H9 (cell line): ENCODE measurements at regions not wholly inside any gene's neighbourhood (a gene's known extent, or its start where the extent isn't known, plus 50 kb on each side); places are given as distances from the start of the nearest gene placed in this dataset.

ENCODE experiments used
- DNase-seq: peaks from one replicate; pipeline ENCODE4 v3.0.0-alpha.2; 2017
- H2AFZ ChIP-seq: one replicate; pipeline ENCODE4 v1.6.1; 2013; ENCODE audit warnings: mild to moderate bottlenecking, low read length, control low read depth, moderate library complexity
- H2AK5ac ChIP-seq: 2 replicates; pipeline ENCODE4 v1.6.1; 2013; ENCODE audit warnings: low read length, control low read depth, mixed read lengths; ENCODE audit not compliant: insufficient read length
- H2BK120ac ChIP-seq: one replicate; pipeline ENCODE4 v1.6.1; 2013; ENCODE audit warnings: low read depth, mild to moderate bottlenecking, low read length, control low read depth, inconsistent platforms; ENCODE audit not compliant: poor library complexity, severe bottlenecking
- H2BK12ac ChIP-seq: 2 replicates; pipeline ENCODE4 v1.6.1; 2013; ENCODE audit warnings: low read length, control low read depth, mixed read lengths, low read depth; ENCODE audit not compliant: insufficient read length
- H2BK15ac ChIP-seq: 2 replicates; pipeline ENCODE4 v1.6.1; 2013; ENCODE audit warnings: low read depth, low read length, control low read depth
- H2BK20ac ChIP-seq: one replicate; pipeline ENCODE4 v1.6.1; 2013; ENCODE audit warnings: low read depth, mild to moderate bottlenecking, low read length, control low read depth, inconsistent platforms; ENCODE audit not compliant: poor library complexity, severe bottlenecking
- H2BK5ac ChIP-seq: 2 replicates; pipeline ENCODE4 v1.6.1; 2013; ENCODE audit warnings: low read length, control low read depth, mixed read lengths; ENCODE audit not compliant: insufficient read length
- H3K14ac ChIP-seq: 2 replicates; pipeline ENCODE4 v1.6.1; 2013; ENCODE audit warnings: low read length, control low read depth; ENCODE audit not compliant: insufficient read depth
- H3K18ac ChIP-seq: 2 replicates; pipeline ENCODE4 v1.6.1; 2013; ENCODE audit warnings: low read depth, mild to moderate bottlenecking, mixed read lengths, low read length, control low read depth; ENCODE audit not compliant: insufficient read length
- H3K23ac ChIP-seq: 2 replicates; pipeline ENCODE4 v1.6.1; 2013; ENCODE audit warnings: low read length, control low read depth, mixed read lengths, low read depth; ENCODE audit not compliant: insufficient read length
- H3K23me2 ChIP-seq: 2 replicates; pipeline ENCODE4 v1.6.1; 2013; ENCODE audit warnings: low read depth, mild to moderate bottlenecking, mixed read lengths, low read length, control low read depth; ENCODE audit not compliant: insufficient read length, poor library complexity, severe bottlenecking
- H3K27ac ChIP-seq: 2 replicates; pipeline ENCODE4 v1.5.1; 2013; ENCODE audit warnings: low read length, control low read depth, mixed read lengths, low read depth; ENCODE audit not compliant: insufficient read length
- H3K27me3 ChIP-seq: 2 replicates; pipeline ENCODE4 v1.6.1; 2013; ENCODE audit warnings: low read length, control low read depth, inconsistent platforms; ENCODE audit not compliant: insufficient read depth
- H3K4ac ChIP-seq: 2 replicates; pipeline ENCODE4 v1.6.1; 2013; ENCODE audit warnings: low read depth, mild to moderate bottlenecking, control low read depth, inconsistent platforms, low read length, moderate library complexity
- H3K4me1 ChIP-seq: 2 replicates; pipeline ENCODE4 v1.6.1; 2013; ENCODE audit warnings: low read length, control low read depth, inconsistent platforms; ENCODE audit not compliant: insufficient read depth
- H3K4me2 ChIP-seq: 2 replicates; pipeline ENCODE4 v1.6.1; 2013; ENCODE audit warnings: low read length, control low read depth, mixed read lengths; ENCODE audit not compliant: insufficient read length, insufficient read depth
- H3K56ac ChIP-seq: 2 replicates; pipeline ENCODE4 v1.6.1; 2013; ENCODE audit warnings: low read depth, mild to moderate bottlenecking, mixed read lengths, low read length, control low read depth; ENCODE audit not compliant: insufficient read length
- H3K79me1 ChIP-seq: 2 replicates; pipeline ENCODE4 v1.6.1; 2013; ENCODE audit warnings: low read depth, mild to moderate bottlenecking, moderate library complexity, low read length, control low read depth, inconsistent platforms; ENCODE audit not compliant: insufficient read depth, poor library complexity, severe bottlenecking
- H3K79me2 ChIP-seq: 2 replicates; pipeline ENCODE4 v1.6.1; 2013; ENCODE audit warnings: low read length, control low read depth, inconsistent platforms; ENCODE audit not compliant: insufficient read depth
- H3K9ac ChIP-seq: 2 replicates; pipeline ENCODE4 v1.6.1; 2013; ENCODE audit warnings: low read length, control low read depth, mixed read lengths; ENCODE audit not compliant: insufficient read length; ENCODE audit errors: extremely low read depth
- H3K9me3 ChIP-seq: one replicate; pipeline ENCODE4 v1.6.1; 2013; ENCODE audit warnings: low read depth, low read length, inconsistent platforms; ENCODE audit not compliant: control insufficient read depth
- H3T11ph ChIP-seq: one replicate; pipeline ENCODE4 v1.6.1; 2013; ENCODE audit warnings: mild to moderate bottlenecking, low read length, control low read depth, inconsistent platforms
- H4K20me1 ChIP-seq: one replicate; pipeline ENCODE4 v1.6.1; 2013; ENCODE audit not compliant: control insufficient read depth, insufficient read length, insufficient read depth
- H4K5ac ChIP-seq: 2 replicates; pipeline ENCODE4 v1.6.1; 2013; ENCODE audit warnings: low read depth, mild to moderate bottlenecking, mixed read lengths, low read length, control low read depth; ENCODE audit not compliant: insufficient read length
- H4K8ac ChIP-seq: replicated peaks from 2 replicates; pipeline ENCODE4 v1.6.1; 2013; ENCODE audit warnings: low read length, control low read depth, mixed read lengths, low read depth; ENCODE audit not compliant: insufficient read length
- H4K91ac ChIP-seq: 2 replicates; pipeline ENCODE4 v1.6.1; 2013; ENCODE audit warnings: low read depth, mild to moderate bottlenecking, moderate library complexity, mixed read lengths, low read length, control low read depth; ENCODE audit not compliant: insufficient read length
- H3K27ac Mint-ChIP-seq, 3 experiments: 2 replicates in 2 of 3; 3 replicates in 1 of 3; pipeline ENCODE4 v1.8.0; 2020 to 2021; ENCODE audit warnings: mixed read lengths in 3 of 3, mild to moderate bottlenecking in 1 of 3, moderate library complexity in 1 of 3
- H3K27me3 Mint-ChIP-seq: 2 replicates; pipeline ENCODE4 v1.8.0; 2021; ENCODE audit warnings: low read depth, mild to moderate bottlenecking, moderate library complexity, mixed read lengths
- H3K36me3 Mint-ChIP-seq, 3 experiments: 2 replicates in 2 of 3; 3 replicates in 1 of 3; pipeline ENCODE4 v1.8.0; 2020 to 2021; ENCODE audit warnings: low read depth in 3 of 3, mixed read lengths in 3 of 3; ENCODE audit not compliant: insufficient read depth in 1 of 3
- H3K4me1 Mint-ChIP-seq, 2 experiments: 2 replicates each; pipeline ENCODE4 v1.8.0; 2020; ENCODE audit warnings: mixed read lengths in 2 of 2
- H3K4me3 Mint-ChIP-seq, 2 experiments: 2 replicates in 1 of 2; 3 replicates in 1 of 2; pipeline ENCODE4 v1.8.0; 2020 to 2021; ENCODE audit warnings: mild to moderate bottlenecking in 2 of 2, mixed read lengths in 2 of 2, moderate library complexity in 1 of 2
- H3K9me3 Mint-ChIP-seq, 2 experiments: 2 replicates in 1 of 2; 3 replicates in 1 of 2; pipeline ENCODE4 v1.8.0; 2020; ENCODE audit warnings: mild to moderate bottlenecking in 2 of 2, mixed read lengths in 2 of 2, moderate library complexity in 1 of 2
- CTCF ChIP-seq: fragments of 200-600 bp; sonication (generic); conservative IDR thresholded peaks from 3 replicates; pipeline ENCODE4 v1.8.0; 2021; ENCODE audit warnings: antibody characterized with exemption, mild to moderate bottlenecking
- WGBS: extraction: QIAGEN DNeasy Blood & Tissue Kit; methylation state at CpG from one replicate; pipeline ENCODE4 v1.1.7; 2013; ENCODE audit warnings: missing lambda C conversion rate, low lambda C conversion rate, mixed read lengths; ENCODE audit not compliant: insufficient read length; ENCODE audit errors: extremely low coverage; 5-methylcytosine and 5-hydroxymethylcytosine counted together

DNA sequence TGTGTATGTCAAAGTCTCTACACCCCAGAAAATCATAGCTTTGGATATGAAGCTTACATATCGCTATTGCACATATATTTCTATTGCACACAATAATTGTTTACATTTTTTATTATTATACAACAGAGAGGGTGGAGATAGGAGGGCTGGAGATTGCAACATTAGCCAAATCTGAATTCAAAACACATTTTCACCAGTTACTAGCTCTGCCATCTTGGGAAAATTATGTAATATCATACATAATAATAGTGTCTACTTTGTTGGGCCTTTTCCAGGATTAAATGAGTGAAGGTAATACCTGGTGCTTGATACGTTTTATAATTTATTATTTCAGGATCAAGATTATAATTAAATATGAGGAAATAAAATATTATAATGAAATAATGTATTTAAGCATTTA, 507.4 kb upstream of the TBX3 start:
- peaks cover under 1% of the 10 kb centered on the region for H3K9me3 ChIP-seq
- H3T11ph ChIP-seq: no peak overlapping the region
- no peaks in the 10 kb centered on the region for H3K79me1 ChIP-seq
- H3K27ac ChIP-seq: no peak overlapping the region
- no peak overlapping the region for H2AK5ac ChIP-seq
- no peak for TF ChIP-seq CTCF
- H3K23ac ChIP-seq: no peak overlapping the region
- no peak overlapping the region for H4K8ac ChIP-seq
- no peak overlapping the region for H2AFZ ChIP-seq
- no peak overlapping the region for H3K9ac ChIP-seq
- Mint-ChIP-seq H3K4me1 (peaks cover 3 to 5% of the 10 kb centered on the region in 2 experiments), H3K36me3 (peaks cover 0 to 9% (median 0%) of the 10 kb centered on the region in 3 experiments; a peak in 4 of 7 replicates), H3K27me3 (no peaks in the 10 kb centered on the region), H3K9me3 (peaks cover 5 to 6% of the 10 kb centered on the region in 2 experiments; a peak in 4 of 5 replicates), H3K4me3 (no peak overlapping the region), H3K27ac (no peak overlapping the region)
- no peak overlapping the region for H3K56ac ChIP-seq
- no peak overlapping the region for H2BK5ac ChIP-seq
- no peak overlapping the region for H3K14ac ChIP-seq
- no peak overlapping the region for H2BK120ac ChIP-seq
- H4K5ac ChIP-seq: no peak overlapping the region
- no peak overlapping the region for H3K4ac ChIP-seq
- H3K18ac ChIP-seq: no peak overlapping the region
- no peaks in the 10 kb centered on the region for H3K23me2 ChIP-seq
- no peaks in the 10 kb centered on the region for H4K20me1 ChIP-seq
- no peaks in the 10 kb centered on the region for H3K4me1 ChIP-seq
- H4K91ac ChIP-seq: no peak overlapping the region
- no peaks in the 10 kb centered on the region for H3K27me3 ChIP-seq
- no peak overlapping the region for H2BK12ac ChIP-seq
- no peak overlapping the region for H3K4me2 ChIP-seq
- no peak for DNase-seq
- H2BK20ac ChIP-seq: no peak overlapping the region
- no peaks in the 10 kb centered on the region for H3K79me2 ChIP-seq
- H2BK15ac ChIP-seq: no peak overlapping the region
- no CpG with 5 or more reads among the region's 2 CpGs for WGBS
